HG03064 (cell line): ENCODE measurements at regions not wholly inside any gene's neighbourhood (a gene's known extent, or its start where the extent isn't known, plus 50 kb on each side); places are given as distances from the start of the nearest gene placed in this dataset.

ENCODE experiments used
- ATAC-seq: cut with Tn5 transposase; IDR thresholded peaks from one replicate; pipeline ENCODE4 v1.9.1; 2021; ENCODE audit warnings: low read depth; ENCODE audit not compliant: unreplicated experiment

- no peak for ATAC-seq
Observed at GRCh38 chr9:95735701-95736100, 139.8 kb upstream of the ERCC6L2 start.

- ATAC-seq = no peak
Observed at GRCh38 chr9:95733741-95734666, 141.5 kb upstream of the ERCC6L2 start.

- no peak for ATAC-seq
Observed at GRCh38 chr9:95732802-95733688, 142.4 kb upstream of the ERCC6L2 start.

- ATAC-seq = no peak
Observed at GRCh38 chr9:95731876-95732275, 143.6 kb upstream of the ERCC6L2 start.

GRCh38 chr9:95729669-95730368 is 145.7 kb upstream of the ERCC6L2 start:
- no peak for ATAC-seq

GRCh38 chr9:95729046-95729445 is 146.4 kb upstream of the ERCC6L2 start:
- no peak for ATAC-seq

- ATAC-seq = no peak
Observed at GRCh38 chr9:95727947-95728520, 147.5 kb upstream of the ERCC6L2 start.

- no peak for ATAC-seq
Observed at GRCh38 chr9:95726756-95727155, 148.7 kb upstream of the ERCC6L2 start.

GRCh38 chr9:95725045-95725444 is 150.4 kb upstream of the ERCC6L2 start:
- ATAC-seq = no peak

- ATAC-seq = peak; percentile 95
Observed at GRCh38 chr9:95724253-95724991, 151.1 kb upstream of the ERCC6L2 start.

- ATAC-seq = no peak
Observed at GRCh38 chr9:95722141-95722540, 153.3 kb upstream of the ERCC6L2 start.

- ATAC-seq = no peak
Observed at GRCh38 chr9:95721061-95721531, 154.4 kb upstream of the ERCC6L2 start.

- no peak for ATAC-seq
Observed at GRCh38 chr9:95720496-95720895, 155.0 kb upstream of the ERCC6L2 start.

GRCh38 chr9:95719354-95719753 is 156.1 kb upstream of the ERCC6L2 start:
- no peak for ATAC-seq

- ATAC-seq = no peak
Observed at GRCh38 chr9:95718263-95718662, 157.2 kb upstream of the ERCC6L2 start.

GRCh38 chr9:95715868-95716435 is 159.5 kb upstream of the ERCC6L2 start:
- ATAC-seq = no peak

- no peak for ATAC-seq
Observed at GRCh38 chr9:95710446-95710845, 165.0 kb upstream of the ERCC6L2 start.

GRCh38 chr9:95696701-95697100 is 178.8 kb upstream of the ERCC6L2 start:
- no peak for ATAC-seq

GRCh38 chr9:95691435-95691834 is 174.7 kb upstream of the PTCH1 start:
- ATAC-seq = no peak
